ENCODE measurements at regions not wholly inside any gene's neighbourhood (a gene's known extent, or its start where the extent isn't known, plus 50 kb on each side); places are given as distances from the start of the nearest gene placed in this dataset.

GRCh38 chr2:128988326-128988725, 669.7 kb upstream of the HS6ST1 start:
- H3K9ac ChIP-seq, result no peak overlapping the region
- no peaks in the 10 kb centered on the region for H3K4me1 ChIP-seq (ENCODE audit: low read depth, poor library complexity, severe bottlenecking)
- TF ChIP-seq CTCF (conservative IDR thresholded peaks at IDR 0.05; ENCODE audit: low read depth, low read length), result no peak
- no peak overlapping the region for H3K4me3 ChIP-seq (IDR thresholded peaks at IDR 0.05; ENCODE audit: insufficient read depth, low read depth, low read length)
- H4K20me1 ChIP-seq (ENCODE audit: insufficient read depth), result no peaks in the 10 kb centered on the region
- H3K27ac ChIP-seq, result no peak overlapping the region
- H3K27me3 ChIP-seq (ENCODE audit: insufficient read depth, low read depth), result no peaks in the 10 kb centered on the region
- H3K79me2 ChIP-seq (ENCODE audit: insufficient read depth, low read depth), result no peaks in the 10 kb centered on the region
- no peak overlapping the region for H3K4me2 ChIP-seq
- H3K36me3 ChIP-seq (ENCODE audit: insufficient read depth), result no peaks in the 10 kb centered on the region
- H2AFZ ChIP-seq (ENCODE audit: low read depth), result no peak overlapping the region

GRCh38 chr2:128988967-128989366, 670.3 kb upstream of the HS6ST1 start:
- Histone ChIP-seq H3K36me3 (ENCODE audit: insufficient read depth) (no peaks in the 10 kb centered on the region), H2AFZ (ENCODE audit: low read depth) (no peak overlapping the region), H3K27ac (no peak overlapping the region), H3K4me2 (no peak overlapping the region), H3K27me3 (ENCODE audit: insufficient read depth, low read depth) (no peaks in the 10 kb centered on the region), H4K20me1 (ENCODE audit: insufficient read depth) (no peaks in the 10 kb centered on the region), H3K4me1 (ENCODE audit: low read depth, poor library complexity, severe bottlenecking) (no peaks in the 10 kb centered on the region), H3K79me2 (ENCODE audit: insufficient read depth, low read depth) (no peaks in the 10 kb centered on the region), H3K4me3 (IDR thresholded peaks at IDR 0.05; ENCODE audit: insufficient read depth, low read depth, low read length) (no peak overlapping the region), H3K9ac (no peak overlapping the region)
- TF ChIP-seq CTCF (conservative IDR thresholded peaks at IDR 0.05; ENCODE audit: low read depth, low read length), result no peak

GRCh38 chr2:128995086-128995485, 676.4 kb upstream of the HS6ST1 start:
- no peaks in the 10 kb centered on the region for H3K79me2 ChIP-seq (ENCODE audit: insufficient read depth, low read depth)
- no peak for TF ChIP-seq CTCF (conservative IDR thresholded peaks at IDR 0.05; ENCODE audit: low read depth, low read length)
- no peak overlapping the region for H3K4me3 ChIP-seq (IDR thresholded peaks at IDR 0.05; ENCODE audit: insufficient read depth, low read depth, low read length)
- H4K20me1 ChIP-seq (ENCODE audit: insufficient read depth), result no peaks in the 10 kb centered on the region
- H3K27ac ChIP-seq, result no peak overlapping the region
- no peaks in the 10 kb centered on the region for H3K27me3 ChIP-seq (ENCODE audit: insufficient read depth, low read depth)
- H2AFZ ChIP-seq (ENCODE audit: low read depth), result no peak overlapping the region
- H3K4me1 ChIP-seq (ENCODE audit: low read depth, poor library complexity, severe bottlenecking), result no peaks in the 10 kb centered on the region
- H3K9ac ChIP-seq, result no peak overlapping the region
- H3K4me2 ChIP-seq, result no peak overlapping the region
- no peaks in the 10 kb centered on the region for H3K36me3 ChIP-seq (ENCODE audit: insufficient read depth)

GRCh38 chr2:128996078-128996477, 677.4 kb upstream of the HS6ST1 start:
- no peak overlapping the region for H3K4me3 ChIP-seq (IDR thresholded peaks at IDR 0.05; ENCODE audit: insufficient read depth, low read depth, low read length)
- H3K4me1 ChIP-seq (ENCODE audit: low read depth, poor library complexity, severe bottlenecking), result no peaks in the 10 kb centered on the region
- H3K27ac ChIP-seq, result no peak overlapping the region
- no peak overlapping the region for H3K9ac ChIP-seq
- H3K27me3 ChIP-seq (ENCODE audit: insufficient read depth, low read depth), result no peaks in the 10 kb centered on the region
- H3K4me2 ChIP-seq, result no peak overlapping the region
- H2AFZ ChIP-seq (ENCODE audit: low read depth), result no peak overlapping the region
- TF ChIP-seq CTCF (conservative IDR thresholded peaks at IDR 0.05; ENCODE audit: low read depth, low read length), result no peak
- H3K36me3 ChIP-seq (ENCODE audit: insufficient read depth), result no peaks in the 10 kb centered on the region
- no peaks in the 10 kb centered on the region for H4K20me1 ChIP-seq (ENCODE audit: insufficient read depth)
- no peaks in the 10 kb centered on the region for H3K79me2 ChIP-seq (ENCODE audit: insufficient read depth, low read depth)

Measured in KMS-11 (cell line).